NB4 (cell line): ENCODE measurements at regions not wholly inside any gene's neighbourhood (a gene's known extent, or its start where the extent isn't known, plus 50 kb on each side); places are given as distances from the start of the nearest gene placed in this dataset.

ENCODE experiments used
- DNase-seq: peaks from one replicate; pipeline ENCODE4 v3.0.0; 2010; ENCODE audit warnings: low read depth
- H3K4me3 ChIP-seq: one replicate; pipeline ENCODE4 v1.5.1; 2011; ENCODE audit warnings: mild to moderate bottlenecking, low read depth, low read length, moderate library complexity
- CTCF ChIP-seq: IDR thresholded peaks from one replicate; pipeline ENCODE4 v1.5.1; 2012; ENCODE audit warnings: low read depth, low read length
- MAX ChIP-seq: IDR thresholded peaks from 2 replicates; pipeline ENCODE4 v1.6.1; 2011; ENCODE audit warnings: low read depth, low read length
- MYC ChIP-seq: IDR thresholded peaks from 2 replicates; pipeline ENCODE4 v1.6.1; 2011; ENCODE audit warnings: low read depth, low read length
- POLR2A ChIP-seq: IDR thresholded peaks from 2 replicates; pipeline ENCODE4 v1.6.1; 2011; ENCODE audit warnings: mild to moderate bottlenecking; ENCODE audit not compliant: insufficient read length; ENCODE audit errors: extremely low read depth

GRCh38 chr9:7622481-7622880, 177.1 kb downstream of the DMAC1 start:
- no peak for DNase-seq
- H3K4me3 ChIP-seq: no peak overlapping the region
- TF ChIP-seq CTCF (no peak), MYC (no peak), POLR2A (no peak), MAX (no peak)

GRCh38 chr9:7615344-7615743, 184.2 kb downstream of the DMAC1 start:
- DNase-seq: no peak
- no peak overlapping the region for H3K4me3 ChIP-seq
- TF ChIP-seq MYC (no peak), POLR2A (no peak), MAX (no peak), CTCF (no peak)

GRCh38 chr9:7613931-7614330, 185.6 kb downstream of the DMAC1 start:
- no peak overlapping the region for H3K4me3 ChIP-seq
- no peak for DNase-seq
- no peak for TF ChIP-seq CTCF
- no peak for TF ChIP-seq MYC

- no peak overlapping the region for H3K4me3 ChIP-seq
- no peak for TF ChIP-seq POLR2A
- no peak for TF ChIP-seq MAX
- no peak for TF ChIP-seq MYC
- TF ChIP-seq CTCF: no peak
- no peak for DNase-seq
These were observed 191.3 kb downstream of the DMAC1 start for GRCh38 chr9:7608261-7608660.

GRCh38 chr9:7607421-7607820, 192.2 kb downstream of the DMAC1 start:
- TF ChIP-seq POLR2A (no peak), MYC (no peak), MAX (no peak), CTCF (no peak)
- H3K4me3 ChIP-seq: no peak overlapping the region
- DNase-seq: no peak

GRCh38 chr9:7606591-7606990, 193.0 kb downstream of the DMAC1 start:
- no peak for DNase-seq
- TF ChIP-seq POLR2A (no peak), MYC (no peak), CTCF (no peak), MAX (no peak)
- no peak overlapping the region for H3K4me3 ChIP-seq
